OCI-LY1 (cell line): ENCODE measurements at regions not wholly inside any gene's neighbourhood (a gene's known extent, or its start where the extent isn't known, plus 50 kb on each side); places are given as distances from the start of the nearest gene placed in this dataset.

ENCODE experiments used
- CTCF ChIP-seq: fragments of 200-600 bp; sonication (generic), shearing (Covaris generic); IDR thresholded peaks from 2 replicates; pipeline ENCODE4 v1.5.1; 2017; ENCODE audit warnings: mild to moderate bottlenecking, antibody characterized with exemption, low read length, moderate library complexity, mixed read lengths
- EZH2 ChIP-seq: fragments of 200-600 bp; sonication (generic), shearing (Covaris generic); IDR thresholded peaks from 2 replicates; pipeline ENCODE4 v1.8.0; 2017; ENCODE audit warnings: borderline replicate concordance, mixed run types, mild to moderate bottlenecking, antibody characterized with exemption, low read length, moderate library complexity, mixed read lengths

DNA sequence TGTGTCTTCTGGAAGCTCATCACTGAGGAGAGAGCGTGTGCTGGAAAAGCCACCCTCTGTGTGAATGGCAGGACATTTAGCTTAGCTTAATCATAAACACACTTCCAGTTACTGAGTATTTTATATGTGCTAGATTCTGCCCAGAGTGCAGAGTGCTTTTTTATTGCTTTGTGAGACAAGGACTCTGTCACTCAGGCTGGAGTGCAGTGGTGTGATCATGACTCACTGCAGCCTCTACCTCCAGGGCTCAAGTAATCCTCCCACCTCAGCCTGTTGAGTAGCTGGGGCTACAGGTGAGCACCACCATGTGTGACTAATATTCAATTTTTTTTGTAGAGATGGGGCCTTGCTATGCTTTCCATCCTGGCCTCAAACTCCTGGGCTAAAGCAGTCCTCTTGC, 61.4 kb upstream of the IRX3 start:
- TF ChIP-seq CTCF = no peak
- TF ChIP-seq EZH2 = no peak
